ENCODE measurements at regions not wholly inside any gene's neighbourhood (a gene's known extent, or its start where the extent isn't known, plus 50 kb on each side); places are given as distances from the start of the nearest gene placed in this dataset.

DNA sequence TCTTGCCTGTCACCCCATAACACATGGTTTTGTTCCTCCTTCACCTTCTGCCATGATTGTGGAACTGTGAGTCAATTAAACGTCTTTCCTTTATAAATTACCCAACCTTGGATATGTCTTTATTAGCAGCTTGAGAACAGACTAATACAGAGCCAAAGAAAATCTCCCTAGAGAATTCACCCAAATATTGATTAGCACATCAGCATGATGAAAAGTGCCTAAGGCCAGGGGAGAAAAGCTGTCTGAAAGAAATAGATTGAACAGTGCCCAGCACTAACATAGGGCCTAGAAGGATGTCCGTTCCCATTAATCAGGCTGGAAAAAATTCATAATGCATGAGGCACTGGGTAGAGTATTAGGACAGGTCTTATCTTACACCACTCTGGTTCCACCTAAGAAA is 111.9 kb upstream of the CALN1 start:
- DNase-seq (ENCODE audit: low read depth in 2 of 2) = no peak

DNA sequence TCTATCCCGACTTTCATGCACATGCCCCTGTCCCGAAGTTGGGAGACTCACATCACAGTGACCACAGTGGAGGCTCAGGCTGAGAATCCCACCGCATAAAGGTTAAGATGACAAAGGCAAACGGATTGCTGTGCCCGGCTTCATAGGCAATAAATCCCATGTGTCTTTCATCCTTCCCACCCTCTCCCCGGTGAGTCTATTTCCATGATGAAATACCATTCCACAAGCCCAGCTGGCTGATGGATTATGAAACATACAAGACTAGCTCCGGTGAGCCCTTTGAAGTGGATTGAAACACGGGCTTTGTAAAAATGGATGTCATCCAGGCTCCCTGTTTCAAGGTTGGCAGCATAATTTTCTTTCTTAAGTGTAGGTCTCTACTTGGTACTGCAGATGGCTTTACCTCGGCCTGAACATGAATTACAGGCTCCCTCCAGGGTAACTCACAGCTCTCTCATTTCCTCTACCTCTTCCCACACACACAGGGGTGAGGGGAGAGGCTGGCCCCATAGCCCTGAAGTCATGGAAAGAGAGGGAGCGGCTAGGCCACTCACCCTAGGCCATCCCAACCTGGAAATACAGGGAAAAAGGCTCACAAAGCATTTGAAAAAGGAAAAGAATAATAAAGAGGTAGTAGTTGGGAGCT is 92.0 kb upstream of the CALN1 start:
- no peak for DNase-seq (ENCODE audit: low read depth in 2 of 2)

DNA sequence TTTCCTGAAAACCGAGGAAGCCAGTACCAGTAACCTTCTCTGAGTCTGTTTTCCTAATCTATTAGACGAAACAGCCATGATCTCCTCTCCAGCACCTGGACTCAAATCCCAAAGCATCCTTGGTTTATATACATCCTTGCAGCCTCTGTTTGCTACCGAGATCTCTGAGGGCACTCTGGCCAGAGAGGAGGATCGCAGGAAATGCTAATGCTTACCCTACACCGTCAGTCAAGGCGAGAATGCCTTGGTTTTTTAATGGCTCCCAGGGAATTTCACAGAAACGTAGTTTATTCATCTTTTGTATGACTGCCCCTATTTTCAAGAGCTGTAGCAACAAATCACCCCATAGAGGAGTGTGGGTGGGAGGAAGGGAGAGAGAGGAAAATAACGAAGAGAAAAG is 91.5 kb upstream of the CALN1 start:
- no peak for DNase-seq (ENCODE audit: low read depth in 2 of 2)

DNA sequence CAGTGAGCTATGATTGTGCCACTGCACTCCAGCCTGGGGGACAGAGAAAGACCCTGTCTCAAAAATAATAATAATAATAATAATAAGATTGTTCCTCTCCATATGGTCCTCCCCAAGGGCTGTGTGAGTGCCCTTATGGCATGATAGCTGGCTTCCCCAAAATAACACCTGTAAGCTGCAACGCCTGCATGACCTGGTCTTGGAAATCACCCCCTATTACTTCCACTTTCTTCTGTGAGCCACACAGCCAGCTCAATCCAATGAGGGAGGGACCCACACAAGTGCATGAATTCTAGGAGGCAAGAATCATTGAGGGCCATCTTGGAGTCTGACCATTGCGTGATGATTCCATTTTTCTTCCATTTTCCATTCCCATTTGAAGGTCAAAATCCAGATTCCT is 82.7 kb upstream of the CALN1 start:
- DNase-seq (ENCODE audit: low read depth in 2 of 2) = no peak

DNA sequence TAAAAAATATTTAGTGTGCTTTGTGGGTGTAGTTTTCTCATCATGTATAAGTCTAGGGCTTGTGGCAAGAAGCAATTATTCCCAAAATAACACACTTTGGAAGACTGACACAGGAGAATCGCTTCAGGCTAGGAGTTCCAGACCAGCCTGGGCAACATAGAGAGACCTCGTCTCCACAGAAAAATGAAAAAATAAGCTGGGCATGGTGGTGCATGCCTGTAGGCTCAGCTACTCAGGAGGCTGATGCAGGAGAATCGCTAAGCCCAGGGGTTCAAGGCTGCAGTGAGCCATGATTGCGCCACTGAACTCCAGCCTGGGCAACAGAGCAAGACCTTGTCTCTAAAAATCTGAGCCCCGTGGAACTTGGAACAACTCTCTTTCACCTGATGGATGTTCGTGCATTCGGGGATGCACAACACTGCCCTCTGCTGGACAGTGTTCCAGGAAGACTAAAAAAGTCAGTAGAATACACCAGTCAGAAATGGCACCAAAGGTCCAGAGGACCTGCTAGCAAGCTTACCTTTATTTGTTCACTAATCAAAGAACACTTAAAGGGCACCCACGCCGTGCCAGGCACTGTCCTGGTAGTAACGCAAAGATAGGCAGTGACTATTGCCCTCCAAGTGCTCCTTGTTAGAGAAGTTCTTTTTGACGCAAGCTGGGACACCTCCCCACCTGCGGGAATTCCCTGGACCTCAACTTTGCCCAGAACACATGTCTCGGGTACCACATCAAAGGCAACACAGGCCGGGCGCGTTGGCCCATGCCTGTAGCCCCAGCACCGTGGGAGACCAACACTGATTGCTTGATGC is 81.9 kb upstream of the CALN1 start:
- peak in 1 of 2 donors; percentile 16 for DNase-seq (ENCODE audit: low read depth in 2 of 2)

DNA sequence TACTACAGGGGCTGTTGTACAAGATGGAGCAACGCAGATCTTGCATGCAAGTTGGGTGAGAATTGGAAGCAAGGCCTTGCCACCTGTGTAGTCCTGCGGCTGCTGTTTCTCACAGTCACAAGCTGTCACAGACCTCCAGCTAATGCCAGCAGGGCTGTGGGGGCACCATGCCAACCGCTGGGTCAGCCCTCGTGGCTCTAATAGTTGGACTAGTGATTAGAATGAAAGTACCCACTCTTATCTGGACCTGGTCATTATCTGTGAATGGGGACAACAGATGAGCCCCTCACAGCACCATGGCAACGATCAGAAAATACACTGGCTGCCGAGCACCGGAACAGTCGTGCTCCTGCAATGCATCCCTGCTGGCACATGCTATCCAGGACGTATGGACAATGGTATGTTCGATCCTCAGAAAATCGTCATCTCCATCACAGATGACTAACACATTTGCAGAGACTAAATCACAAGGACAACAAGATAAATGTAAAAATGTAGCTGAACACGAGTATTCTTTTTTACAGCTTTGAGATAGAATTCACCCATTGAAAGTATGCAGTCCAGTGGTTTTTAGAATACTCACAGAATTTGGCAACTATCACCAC is 80.4 kb upstream of the CALN1 start:
- no peak for DNase-seq (ENCODE audit: low read depth in 2 of 2)

DNA sequence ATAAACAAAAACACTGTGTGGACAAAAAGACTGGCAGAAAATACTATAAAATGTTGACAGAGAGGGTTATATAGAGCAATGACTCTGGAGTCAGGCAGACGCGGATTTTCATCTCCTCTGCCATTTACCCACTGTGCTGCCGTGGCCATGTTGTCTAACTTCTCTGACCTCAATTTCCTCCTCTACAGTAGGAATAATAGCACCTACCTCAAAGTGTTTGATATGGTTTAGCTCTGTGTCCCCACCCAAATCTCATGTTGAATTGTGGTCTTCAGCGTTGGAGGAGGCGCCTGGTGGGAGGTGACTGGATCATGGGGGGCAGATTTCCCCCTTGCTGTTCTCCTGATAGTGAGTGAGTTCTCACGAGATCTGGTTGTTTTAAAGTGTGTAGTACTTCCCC is 78.2 kb upstream of the CALN1 start:
- DNase-seq (ENCODE audit: low read depth in 2 of 2) = no peak

DNA sequence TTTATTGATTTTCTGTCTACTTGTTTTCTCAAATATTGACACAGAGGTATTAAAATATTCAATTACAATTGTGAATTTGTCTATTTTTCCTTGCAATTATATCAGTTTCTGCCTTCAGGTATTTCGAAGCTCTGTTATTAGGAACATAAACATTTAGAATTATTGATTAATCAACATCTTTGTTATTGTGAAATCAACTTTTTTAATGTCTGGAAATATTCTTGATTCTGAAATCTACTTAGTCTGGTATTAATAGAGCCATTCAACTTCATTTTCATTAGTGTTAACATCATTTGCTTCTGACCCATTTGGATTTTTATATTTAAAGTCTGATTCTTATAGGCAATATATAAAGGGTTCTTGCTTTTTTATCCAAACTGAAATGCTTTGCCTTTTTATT is 69.8 kb upstream of the CALN1 start:
- no peak for DNase-seq (ENCODE audit: low read depth in 2 of 2)

DNA sequence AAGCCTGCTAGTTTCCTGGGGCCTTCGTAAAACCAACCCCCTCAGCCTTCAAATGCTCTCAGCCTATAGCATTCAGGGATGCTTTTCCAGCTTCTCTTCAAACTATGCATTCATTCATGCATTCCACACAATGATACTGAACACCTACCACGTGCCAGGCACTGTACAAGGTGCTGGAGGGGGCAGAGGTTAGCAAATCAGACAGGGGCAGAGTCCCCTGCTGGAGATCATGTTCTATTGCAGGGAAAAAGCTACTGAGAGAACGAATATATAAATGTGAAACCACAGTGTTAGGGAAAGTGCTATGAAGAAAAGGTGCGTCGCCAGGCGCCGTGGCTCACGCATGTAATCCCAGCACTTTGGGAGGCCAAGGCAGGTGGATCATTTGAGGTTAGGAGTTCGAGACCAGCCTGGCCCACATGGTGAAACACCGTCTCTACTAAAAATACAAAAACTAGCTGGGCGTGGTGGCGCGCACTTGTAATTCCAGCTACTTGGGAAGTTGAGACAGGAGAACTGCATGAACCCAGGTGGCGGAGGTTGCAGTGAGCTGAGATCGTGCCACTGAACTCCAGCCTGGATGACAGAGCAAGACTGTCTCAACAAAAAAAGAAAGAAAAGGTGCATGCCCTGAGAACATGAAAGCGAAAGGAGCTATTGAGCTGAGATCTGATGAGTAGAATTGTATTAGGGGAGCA is 64.6 kb upstream of the CALN1 start:
- no peak for DNase-seq (ENCODE audit: low read depth in 2 of 2)

DNA sequence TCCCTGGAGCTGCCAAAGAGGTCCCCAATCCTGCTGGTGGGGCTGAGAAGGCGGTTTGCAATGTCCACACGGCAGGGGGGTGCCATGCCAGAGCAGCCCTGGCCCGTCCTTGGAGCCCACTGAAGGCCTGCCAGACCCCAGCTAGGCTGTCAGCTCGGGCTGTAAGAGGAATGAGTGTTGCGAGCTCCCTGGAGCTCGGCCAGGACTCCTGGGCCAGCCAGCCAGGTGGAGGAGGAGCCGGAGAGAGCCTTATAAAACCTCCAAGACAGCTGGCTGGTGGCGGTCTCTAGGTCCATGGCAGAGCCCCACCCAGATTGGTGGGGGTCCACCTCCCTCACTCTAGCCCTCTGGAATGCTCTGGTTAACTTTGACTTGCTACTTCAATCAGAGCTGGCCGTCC is 55.1 kb upstream of the CALN1 start:
- no peak for DNase-seq (ENCODE audit: low read depth in 2 of 2)

DNA sequence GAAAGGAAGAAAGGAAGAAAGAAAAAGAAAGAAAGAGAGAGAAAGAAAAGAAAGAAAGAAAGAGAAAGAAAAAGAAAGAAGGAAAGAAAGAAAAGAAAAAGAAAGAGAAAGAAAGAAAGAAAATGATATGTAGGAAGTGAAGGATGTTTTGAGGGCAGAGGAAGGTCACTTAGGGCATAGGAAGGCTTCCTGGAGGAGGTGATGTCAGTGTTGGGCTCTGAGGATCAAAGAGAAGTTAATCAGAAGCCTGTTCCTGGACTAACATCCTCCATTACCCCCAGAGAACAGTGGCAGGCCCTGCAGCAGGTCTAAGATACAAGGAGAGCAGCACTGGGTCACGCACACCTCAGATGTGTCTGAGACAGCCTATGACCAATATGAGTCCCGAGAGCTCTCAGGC is 54.7 kb upstream of the CALN1 start:
- DNase-seq (ENCODE audit: low read depth in 2 of 2) = no peak

DNA sequence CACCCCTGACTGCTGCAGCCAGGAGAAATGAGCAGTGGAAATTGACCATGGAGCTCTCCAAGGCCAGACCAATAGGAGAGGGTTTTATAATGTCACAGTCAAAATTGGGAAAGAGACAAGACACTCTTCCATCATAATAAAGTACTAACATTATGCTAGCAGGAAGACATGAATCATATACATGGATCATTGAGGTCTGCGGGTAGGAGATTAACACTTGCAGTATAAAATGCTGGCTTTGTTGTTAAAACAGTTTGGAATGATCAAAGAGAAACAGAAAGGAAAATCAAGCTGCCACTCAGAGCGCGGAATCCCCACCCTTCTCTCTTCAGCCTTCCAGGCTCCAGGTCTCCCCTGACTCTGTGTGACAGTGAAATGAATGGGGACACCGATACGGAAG is 53.4 kb upstream of the CALN1 start:
- DNase-seq (ENCODE audit: low read depth in 2 of 2) = no peak

DNA sequence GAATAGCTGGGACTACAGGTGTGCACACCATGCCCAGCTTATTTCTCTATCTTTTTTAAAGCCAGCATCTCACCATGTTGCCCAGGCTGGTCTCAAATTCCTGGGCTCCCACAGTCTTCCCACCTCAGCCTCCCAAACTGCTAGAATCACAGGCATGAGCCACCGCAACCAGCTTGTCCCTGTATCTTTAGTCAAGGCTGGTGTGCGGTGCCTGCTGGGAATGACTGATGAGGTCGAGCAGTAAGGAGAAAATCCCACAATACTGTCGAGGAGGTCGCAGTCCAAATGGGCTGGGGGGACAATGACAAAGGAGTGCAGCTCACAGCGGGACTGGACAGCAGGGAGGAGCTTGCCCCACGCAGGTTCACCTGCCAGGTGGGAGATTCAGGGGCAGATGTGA is 50.2 kb upstream of the CALN1 start:
- no peak for DNase-seq (ENCODE audit: low read depth in 2 of 2)
